Hepatocyte (in vitro differentiated cells): ENCODE measurements at regions not wholly inside any gene's neighbourhood (a gene's known extent, or its start where the extent isn't known, plus 50 kb on each side); places are given as distances from the start of the nearest gene placed in this dataset.

ENCODE experiments used
- DNase-seq: peaks from one replicate; pipeline ENCODE4 v3.0.0-alpha.2; 2016; ENCODE audit warnings: low spot score
- H2AFZ ChIP-seq: fragments of 200-600 bp; sonication (generic); 2 replicates; pipeline ENCODE4 v1.6.0; 2016; ENCODE audit warnings: antibody characterized with exemption, mild to moderate bottlenecking
- H3K27ac ChIP-seq: fragments of 200-600 bp; sonication (generic); 2 replicates; pipeline ENCODE4 v1.5.1; 2016; ENCODE audit warnings: mild to moderate bottlenecking
- H3K27me3 ChIP-seq: fragments of 200-600 bp; sonication (generic); 2 replicates; pipeline ENCODE4 v1.6.1; 2016
- H3K36me3 ChIP-seq: fragments of 200-600 bp; sonication (generic); replicated peaks from 2 replicates; pipeline ENCODE4 v1.5.1; 2016; ENCODE audit warnings: low read depth; ENCODE audit not compliant: insufficient read depth
- H3K4me1 ChIP-seq: fragments of 200-600 bp; sonication (generic); 2 replicates; pipeline ENCODE4 v1.5.1; 2016; ENCODE audit warnings: mild to moderate bottlenecking, moderate library complexity; ENCODE audit not compliant: insufficient read depth
- H3K4me2 ChIP-seq: fragments of 200-600 bp; sonication (generic); 2 replicates; pipeline ENCODE4 v1.6.0; 2016
- H3K4me3 ChIP-seq: fragments of 200-600 bp; sonication (generic); 2 replicates; pipeline ENCODE4 v1.5.1; 2016; ENCODE audit warnings: mild to moderate bottlenecking
- H3K79me2 ChIP-seq: fragments of 200-600 bp; sonication (generic); 2 replicates; pipeline ENCODE4 v1.6.0; 2017; ENCODE audit warnings: mild to moderate bottlenecking
- H3K9me2 ChIP-seq: fragments of 200-600 bp; sonication (generic); replicated peaks from 2 replicates; pipeline ENCODE4 v1.6.0; 2017; ENCODE audit warnings: mild to moderate bottlenecking; ENCODE audit not compliant: insufficient read depth
- H3K9me3 ChIP-seq: fragments of 200-600 bp; sonication (generic); 2 replicates; pipeline ENCODE4 v1.5.1; 2016; ENCODE audit warnings: low read depth, mild to moderate bottlenecking
- H4K20me1 ChIP-seq: fragments of 200-600 bp; sonication (generic); 2 replicates; pipeline ENCODE4 v1.6.0; 2016; ENCODE audit warnings: mild to moderate bottlenecking; ENCODE audit not compliant: insufficient read depth, poor library complexity, severe bottlenecking
- CTCF ChIP-seq: fragments of 200-600 bp; sonication (generic); IDR thresholded peaks from 2 replicates; pipeline ENCODE4 v1.5.1; 2016; ENCODE audit warnings: antibody characterized with exemption, mild to moderate bottlenecking; ENCODE audit not compliant: poor library complexity
- EZH2 ChIP-seq: fragments of 200-600 bp; sonication (generic); IDR thresholded peaks from 2 replicates; pipeline ENCODE4 v1.6.1; 2016; ENCODE audit warnings: antibody characterized with exemption, mild to moderate bottlenecking, borderline replicate concordance
- EZH2phosphoT487 ChIP-seq: fragments of 200-600 bp; sonication (generic); IDR thresholded peaks from one replicate; pipeline ENCODE4 v1.6.1; 2018; ENCODE audit warnings: antibody characterized with exemption, mild to moderate bottlenecking, low read depth, moderate library complexity; ENCODE audit not compliant: unreplicated experiment, severe bottlenecking
- WGBS: methylation state at CpG from one replicate; pipeline ENCODE4 v1.1.6; 2016; ENCODE audit warnings: low lambda C conversion rate; ENCODE audit errors: missing lambda C conversion rate; 5-methylcytosine and 5-hydroxymethylcytosine counted together

GRCh38 chr18:66317243-66318090 is 286.4 kb downstream of the CDH19 start:
- Histone ChIP-seq H2AFZ (no peak overlapping the region), H4K20me1 (no peaks in the 10 kb centered on the region), H3K9me3 (no peaks in the 10 kb centered on the region), H3K79me2 (no peaks in the 10 kb centered on the region), H3K4me3 (no peak overlapping the region), H3K4me2 (no peak overlapping the region), H3K9me2 (no peaks in the 10 kb centered on the region), H3K4me1 (no peaks in the 10 kb centered on the region), H3K36me3 (no peaks in the 10 kb centered on the region), H3K27me3 (no peaks in the 10 kb centered on the region), H3K27ac (no peak overlapping the region)
- WGBS = 47% methylated on average over 1 of the region's 1 CpG
- no peak for DNase-seq
- no peak for TF ChIP-seq EZH2phosphoT487
- no peak for TF ChIP-seq CTCF
- TF ChIP-seq EZH2 = no peak

- Histone ChIP-seq H3K4me2 (no peak overlapping the region), H3K27ac (no peak overlapping the region), H4K20me1 (no peaks in the 10 kb centered on the region), H2AFZ (no peak overlapping the region), H3K9me2 (no peaks in the 10 kb centered on the region), H3K4me3 (no peak overlapping the region), H3K27me3 (no peaks in the 10 kb centered on the region), H3K36me3 (no peaks in the 10 kb centered on the region), H3K79me2 (no peaks in the 10 kb centered on the region), H3K9me3 (no peaks in the 10 kb centered on the region), H3K4me1 (no peaks in the 10 kb centered on the region)
- TF ChIP-seq EZH2phosphoT487 = no peak
- TF ChIP-seq EZH2 = no peak
- no peak for TF ChIP-seq CTCF
- DNase-seq = no peak
- WGBS = 61% methylated on average over 4 of the region's 4 CpGs
Measured at GRCh38 chr18:66316701-66317100, 287.2 kb downstream of the CDH19 start.

GRCh38 chr18:66300141-66300540 is 303.7 kb downstream of the CDH19 start:
- no peak overlapping the region for H3K27ac ChIP-seq
- H3K79me2 ChIP-seq = no peaks in the 10 kb centered on the region
- H3K27me3 ChIP-seq = no peaks in the 10 kb centered on the region
- no peaks in the 10 kb centered on the region for H3K9me2 ChIP-seq
- H2AFZ ChIP-seq = no peak overlapping the region
- H3K9me3 ChIP-seq = no peaks in the 10 kb centered on the region
- no peak for TF ChIP-seq EZH2
- no peak for TF ChIP-seq EZH2phosphoT487
- no peak for TF ChIP-seq CTCF
- no peaks in the 10 kb centered on the region for H3K36me3 ChIP-seq
- no peak for DNase-seq
- 83% methylated on average over 5 of the region's 5 CpGs for WGBS
- no peaks in the 10 kb centered on the region for H3K4me1 ChIP-seq
- no peaks in the 10 kb centered on the region for H4K20me1 ChIP-seq
- H3K4me3 ChIP-seq = no peak overlapping the region
- no peak overlapping the region for H3K4me2 ChIP-seq
